HG03064 (cell line): ENCODE measurements at regions not wholly inside any gene's neighbourhood (a gene's known extent, or its start where the extent isn't known, plus 50 kb on each side); places are given as distances from the start of the nearest gene placed in this dataset.

Experiments used
- ATAC-seq: cut with Tn5 transposase; IDR thresholded peaks from one replicate; pipeline ENCODE4 v1.9.1; 2021; ENCODE audit warnings: low read depth; ENCODE audit not compliant: unreplicated experiment

DNA sequence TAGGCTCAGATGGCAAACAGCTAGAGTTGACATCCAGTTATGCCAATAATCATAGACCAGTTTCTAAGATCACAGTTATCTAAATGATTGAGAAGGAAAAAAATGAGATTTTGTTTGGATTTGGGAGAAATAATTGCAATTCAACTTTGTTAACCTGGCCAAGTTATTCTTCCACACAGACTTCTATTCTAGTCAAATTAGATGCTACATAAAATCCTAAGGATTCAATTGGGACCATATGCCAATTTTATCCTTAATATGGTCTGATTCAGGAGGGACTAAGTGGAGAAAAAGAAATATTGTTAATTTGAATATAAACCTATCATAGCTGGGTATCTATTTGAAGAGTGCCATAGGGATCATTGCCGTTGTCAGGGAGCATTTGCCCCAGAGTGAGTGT is 178.3 kb upstream of the SLC7A11 start:
- no peak for ATAC-seq

DNA sequence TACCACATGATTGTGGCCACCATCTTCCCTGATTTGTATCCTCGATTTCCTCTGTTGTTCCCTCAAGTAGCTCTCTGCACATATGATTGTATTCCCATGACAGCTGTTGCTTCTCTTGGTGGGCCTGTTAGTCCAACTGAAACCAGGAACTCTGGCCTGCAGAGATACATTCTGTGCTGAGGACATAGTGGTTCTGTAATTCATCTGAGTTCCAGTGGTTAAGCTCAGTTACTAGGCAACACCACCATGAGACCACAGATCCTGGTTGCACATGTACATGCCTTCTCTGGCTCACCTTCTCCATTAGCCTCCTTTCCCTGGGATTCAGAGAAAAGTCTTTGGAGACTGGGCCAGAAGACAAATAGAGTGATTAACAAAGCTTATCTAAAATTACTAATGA is 172.1 kb upstream of the SLC7A11 start:
- ATAC-seq = no peak

DNA sequence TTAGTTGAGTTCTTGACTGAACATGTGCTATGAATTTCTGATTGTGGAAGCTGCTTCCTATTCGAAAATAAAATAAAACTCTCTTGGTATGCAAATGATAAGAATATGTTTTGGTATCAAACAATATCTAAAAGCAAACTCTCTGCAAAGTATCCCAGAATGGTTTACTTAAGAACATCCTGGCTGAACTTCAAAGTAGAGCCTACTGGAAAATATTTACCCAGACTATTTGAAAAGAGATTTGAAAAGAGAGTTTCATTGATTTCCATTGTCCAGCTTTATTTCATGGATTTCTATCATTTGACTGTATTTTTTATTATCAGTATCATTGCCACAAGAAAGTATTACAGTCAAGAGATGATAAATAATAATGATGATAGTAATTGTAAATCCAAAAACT is 171.1 kb upstream of the SLC7A11 start:
- ATAC-seq = no peak

DNA sequence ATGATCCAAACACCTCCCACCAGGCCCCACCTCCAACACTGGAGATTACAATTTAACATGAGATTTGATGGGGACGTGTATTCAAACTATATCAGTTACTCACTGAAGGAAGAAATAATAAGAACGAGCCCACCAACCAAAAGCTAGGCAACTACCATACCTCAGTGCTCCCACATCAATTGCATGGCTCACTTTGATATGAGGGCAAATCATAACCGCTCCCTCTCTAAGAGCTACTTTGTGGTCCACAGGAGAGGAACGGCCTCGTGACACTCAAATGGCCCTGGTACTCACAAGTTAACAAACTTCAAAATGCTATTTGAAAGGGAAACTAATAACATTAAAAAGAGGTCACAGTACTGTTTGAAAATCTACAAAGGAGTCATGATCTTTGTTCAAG is 170.7 kb upstream of the SLC7A11 start:
- ATAC-seq = no peak

DNA sequence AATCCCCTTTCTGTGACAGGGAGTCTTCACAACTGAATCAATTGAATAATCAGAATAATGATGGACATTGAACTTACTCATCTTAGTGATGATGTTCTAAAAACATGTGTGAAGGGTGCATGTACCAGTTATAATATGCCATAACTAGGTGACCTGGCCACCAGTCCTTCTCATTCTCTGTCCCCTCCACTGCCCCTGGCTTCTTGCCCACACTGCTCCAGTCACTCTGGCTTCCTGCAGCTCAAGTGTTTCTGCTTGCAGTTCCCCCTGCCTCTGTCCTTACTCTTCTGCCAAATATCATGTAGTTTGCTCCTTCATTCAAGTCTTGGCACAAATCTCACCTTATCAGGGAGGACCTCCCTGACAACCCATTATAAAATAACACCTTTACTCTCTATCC is 168.1 kb upstream of the SLC7A11 start:
- ATAC-seq = no peak

DNA sequence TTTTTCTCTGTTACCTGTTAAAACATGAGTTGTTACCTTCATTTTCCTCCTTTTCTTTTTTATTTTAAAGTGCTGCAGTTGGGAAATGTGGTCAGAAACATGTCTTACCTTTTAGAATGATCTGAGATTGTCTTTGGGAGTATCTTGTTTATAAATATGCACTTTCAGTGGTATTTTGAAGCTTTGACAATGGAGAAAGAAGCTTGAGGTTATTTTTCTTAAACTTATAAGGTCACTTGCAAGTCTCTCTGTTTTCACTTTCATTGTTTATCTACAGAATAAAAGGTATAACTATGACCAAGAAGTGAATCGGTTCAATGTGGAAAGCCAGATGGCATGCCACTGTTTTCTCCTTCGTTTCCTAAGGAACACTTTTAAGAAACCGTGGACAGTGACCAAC is 167.5 kb upstream of the SLC7A11 start:
- peak; percentile 35 for ATAC-seq

DNA sequence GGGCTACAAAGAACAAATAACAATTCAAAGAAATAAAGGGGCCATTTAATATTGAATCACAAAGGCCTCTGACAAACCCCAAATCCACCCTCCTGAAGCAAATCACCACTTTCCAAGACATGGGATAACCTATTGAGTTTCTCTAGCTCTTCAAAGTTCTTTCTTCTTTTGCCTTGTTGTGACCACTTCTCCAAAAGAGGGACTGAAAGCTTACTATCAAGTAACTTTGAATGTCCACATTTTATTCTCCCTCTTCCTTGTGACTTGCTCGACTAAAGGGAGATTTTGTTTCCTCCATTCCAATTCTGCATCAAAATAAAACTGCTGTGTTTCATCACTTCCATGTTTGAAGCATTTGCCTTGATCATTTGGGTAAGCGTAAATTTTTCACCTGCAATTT is 166.6 kb upstream of the SLC7A11 start:
- ATAC-seq = no peak

DNA sequence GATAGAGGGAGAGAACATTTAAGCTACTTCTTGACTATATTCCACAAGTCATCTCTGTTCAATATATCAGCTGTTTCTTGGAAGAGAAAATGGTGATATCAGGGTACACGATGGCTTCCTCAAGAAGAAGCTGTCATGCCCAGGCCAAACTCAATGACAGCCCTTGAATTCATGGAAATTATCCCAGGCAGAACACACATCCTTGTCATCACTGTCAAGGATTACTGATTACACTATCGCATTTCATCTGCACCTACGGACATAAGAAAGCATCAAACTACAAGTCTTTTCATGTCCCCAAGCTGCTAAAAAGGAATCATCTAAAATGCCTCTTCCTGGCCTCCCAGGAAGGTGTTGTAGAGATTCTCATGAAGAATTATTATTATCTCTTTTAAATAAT is 165.2 kb upstream of the SLC7A11 start:
- ATAC-seq = no peak

DNA sequence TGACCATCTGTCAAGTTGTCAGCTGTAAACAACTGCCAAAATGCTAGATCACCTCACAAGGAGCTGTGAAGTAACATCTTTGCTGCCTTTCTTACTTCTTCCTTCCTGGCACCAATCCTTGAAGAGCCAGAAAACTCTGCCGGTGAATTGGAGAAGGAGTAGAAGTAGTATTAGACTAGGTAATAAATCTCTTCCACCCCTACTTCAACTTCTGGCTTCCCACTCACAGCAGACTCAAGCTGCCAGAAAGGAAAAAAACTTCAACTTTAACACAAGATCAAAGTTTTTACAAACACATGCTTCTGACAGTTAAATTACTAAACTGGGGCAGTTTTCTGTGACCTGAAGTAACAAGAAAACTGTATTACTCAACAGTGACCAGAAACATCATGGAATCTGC is 164.7 kb upstream of the SLC7A11 start:
- no peak for ATAC-seq

DNA sequence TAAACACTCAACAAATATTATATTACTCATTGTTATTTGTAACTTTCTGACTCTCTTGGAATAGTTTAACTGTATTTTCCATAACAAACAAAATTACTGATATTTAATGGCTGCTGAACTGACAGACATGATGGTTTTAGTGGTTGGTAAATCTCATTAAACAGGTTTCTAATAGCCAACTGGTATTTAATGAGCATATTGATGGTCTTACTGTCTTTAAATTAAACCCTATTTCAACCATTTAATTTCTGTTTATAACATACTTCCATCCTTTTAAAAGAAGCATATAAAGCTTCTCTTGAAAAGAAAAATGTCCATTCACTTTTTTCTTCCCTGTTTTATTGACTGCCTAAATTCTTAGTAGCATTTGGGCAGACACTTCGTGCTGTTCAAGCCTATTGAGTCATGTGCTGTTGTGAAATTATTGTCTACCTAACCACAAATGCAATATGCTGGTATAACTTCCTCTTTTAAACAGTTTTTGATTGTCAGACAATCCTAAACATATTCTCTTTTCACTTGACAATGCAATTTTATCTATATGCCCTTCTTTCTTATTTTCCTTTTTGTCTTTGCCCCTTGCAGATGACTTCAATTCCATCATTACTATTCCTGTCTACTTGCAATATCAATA is 163.9 kb upstream of the SLC7A11 start:
- ATAC-seq = peak; percentile 72

DNA sequence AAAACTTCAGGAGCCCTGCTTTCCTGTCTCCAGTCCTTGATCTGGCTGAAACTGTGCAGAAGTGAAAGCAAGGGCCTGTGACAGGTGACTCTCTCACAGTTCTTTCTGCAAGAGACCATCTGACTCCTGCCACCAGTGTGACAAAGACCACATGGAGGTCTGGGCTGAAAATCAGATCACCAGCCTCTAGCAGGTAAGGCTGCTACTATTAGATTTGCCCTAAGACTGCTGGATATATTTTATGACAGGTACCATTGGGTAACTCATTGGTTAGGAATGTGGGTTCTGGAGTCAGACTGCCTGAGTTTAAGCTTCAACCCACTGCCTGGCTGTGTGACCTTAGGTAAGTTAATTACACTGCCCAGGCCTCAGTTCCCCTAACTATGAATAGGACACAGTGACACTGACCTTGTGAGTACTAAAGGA is 163.3 kb upstream of the SLC7A11 start:
- ATAC-seq = peak; percentile 67

DNA sequence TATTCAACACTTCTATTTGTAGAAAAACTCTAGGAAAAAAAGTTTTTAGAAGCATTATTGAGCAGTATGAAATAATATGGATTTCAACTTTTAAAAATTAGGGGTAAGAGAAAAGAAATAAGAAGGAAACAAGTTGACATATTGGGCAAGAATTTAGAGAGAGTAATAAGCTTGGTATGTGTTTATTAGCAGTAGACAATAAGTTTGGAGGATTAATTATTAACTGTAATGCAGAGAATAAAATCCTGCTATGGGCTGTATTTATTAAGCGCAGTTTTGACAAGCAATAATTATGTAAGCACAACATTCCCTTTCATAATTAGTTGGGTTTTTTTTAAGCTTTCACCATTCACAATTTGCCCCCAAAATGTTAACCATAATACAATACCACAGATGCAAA is 162.7 kb upstream of the SLC7A11 start:
- no peak for ATAC-seq

DNA sequence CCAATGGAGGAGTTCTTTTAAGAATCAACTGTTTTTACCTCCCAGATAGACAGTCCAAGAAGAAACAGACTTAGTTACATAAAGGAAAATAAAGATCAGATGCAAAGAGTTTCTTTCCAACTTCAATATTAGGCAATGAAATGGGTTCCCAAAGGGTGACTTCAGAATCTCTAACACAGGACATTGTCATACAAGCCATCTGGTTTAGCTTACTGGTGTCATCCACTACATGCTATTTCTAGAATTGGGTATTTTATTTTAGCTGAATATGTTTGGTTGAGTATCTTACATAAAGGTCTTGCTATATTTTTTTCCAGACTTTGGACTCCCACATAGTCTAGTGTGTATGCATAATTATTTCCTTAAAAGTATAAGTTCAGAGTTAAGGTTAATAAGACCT is 162.1 kb upstream of the SLC7A11 start:
- ATAC-seq = no peak

DNA sequence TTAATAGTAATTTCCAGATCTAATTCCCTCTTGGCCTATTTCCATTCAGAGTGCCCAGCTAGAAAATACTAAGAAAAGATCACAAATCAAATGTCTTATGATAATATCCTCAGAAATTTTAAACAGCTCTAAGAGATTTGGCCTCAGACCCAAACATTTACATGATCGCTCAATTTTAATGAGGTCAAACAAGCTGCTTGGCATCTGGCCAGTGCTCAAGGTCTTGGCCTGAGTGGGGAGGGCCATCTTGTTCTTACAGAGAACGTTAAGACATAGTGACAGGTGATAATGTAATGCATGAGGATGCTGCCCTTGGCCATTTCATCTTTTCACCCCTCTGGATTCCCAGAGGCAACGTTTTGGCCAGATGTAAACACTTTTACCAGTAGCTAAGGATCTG is 159.2 kb upstream of the SLC7A11 start:
- ATAC-seq = no peak

DNA sequence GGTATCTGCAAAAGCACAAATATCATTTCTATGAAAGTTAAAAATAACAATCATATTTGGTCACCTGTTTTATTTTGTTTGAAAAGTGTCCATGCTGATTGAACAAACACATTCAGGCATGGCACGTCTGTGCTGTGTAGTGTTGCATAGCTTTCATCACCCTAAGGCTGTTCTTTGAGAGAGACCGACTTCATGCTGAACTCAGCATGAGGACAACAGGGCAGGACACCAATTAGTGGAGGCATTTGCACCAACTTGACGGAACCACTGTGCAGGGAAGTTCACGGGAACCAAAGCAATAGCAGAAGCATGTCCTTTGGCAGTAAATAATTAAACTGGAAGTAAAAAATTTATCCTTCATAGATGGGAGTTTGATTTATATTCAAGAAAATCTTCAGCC is 158.4 kb upstream of the SLC7A11 start:
- no peak for ATAC-seq

DNA sequence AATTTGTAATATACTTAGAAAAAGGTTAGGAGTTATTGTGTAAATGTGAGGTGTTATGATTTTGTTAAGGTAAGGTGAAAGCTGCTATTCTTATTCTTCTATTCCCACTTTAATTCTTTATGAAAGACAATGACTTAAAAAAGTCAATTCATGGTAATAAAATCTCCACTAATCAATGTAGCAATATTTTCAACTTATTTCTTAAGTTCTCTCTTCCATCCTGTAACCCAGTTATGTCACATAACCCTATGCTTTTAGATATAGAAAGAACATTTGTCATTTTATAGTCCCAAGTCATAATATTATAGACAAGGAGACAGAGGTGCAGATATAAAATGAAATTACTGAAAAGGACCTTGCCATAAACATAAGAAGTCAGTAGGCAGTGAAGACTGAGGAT is 157.9 kb upstream of the SLC7A11 start:
- no peak for ATAC-seq

DNA sequence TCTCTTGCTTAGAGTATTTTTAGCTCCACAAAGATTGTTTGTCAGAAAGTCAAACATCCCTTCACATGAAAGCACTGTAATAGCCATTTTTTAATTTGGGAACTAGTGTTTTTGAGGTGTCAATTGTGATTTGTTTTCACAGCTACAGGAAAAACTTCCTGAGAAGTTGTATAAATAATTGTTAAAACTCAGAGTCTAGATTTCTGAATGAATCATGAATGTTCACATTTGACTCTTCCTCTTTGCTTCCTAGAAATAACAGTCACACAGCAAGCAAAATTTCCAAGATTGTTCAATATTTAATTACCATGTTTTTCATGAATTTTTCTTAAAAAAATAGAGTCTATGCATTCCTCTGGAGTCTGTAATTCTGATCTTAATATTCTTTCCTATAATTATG is 156.9 kb upstream of the SLC7A11 start:
- no peak for ATAC-seq

DNA sequence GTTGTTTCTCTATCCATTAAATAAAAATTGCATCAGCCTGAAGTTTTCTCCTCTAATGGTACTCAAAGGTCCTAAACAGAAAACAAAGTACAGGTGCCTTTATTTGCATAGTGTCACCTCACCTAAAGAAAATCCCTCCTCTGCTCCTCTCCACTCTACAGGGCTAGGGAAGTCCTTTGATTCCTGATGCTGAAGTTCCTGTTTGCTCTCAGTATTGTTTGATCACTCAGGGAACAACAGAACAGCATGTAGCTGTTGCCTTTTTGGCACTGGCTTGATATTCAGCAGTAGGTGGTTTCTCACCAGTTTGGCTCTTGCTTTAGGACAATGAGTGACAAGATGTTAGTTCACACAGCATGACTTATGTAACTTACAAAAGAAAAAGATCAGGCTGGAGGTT is 156.2 kb upstream of the SLC7A11 start:
- ATAC-seq = no peak

DNA sequence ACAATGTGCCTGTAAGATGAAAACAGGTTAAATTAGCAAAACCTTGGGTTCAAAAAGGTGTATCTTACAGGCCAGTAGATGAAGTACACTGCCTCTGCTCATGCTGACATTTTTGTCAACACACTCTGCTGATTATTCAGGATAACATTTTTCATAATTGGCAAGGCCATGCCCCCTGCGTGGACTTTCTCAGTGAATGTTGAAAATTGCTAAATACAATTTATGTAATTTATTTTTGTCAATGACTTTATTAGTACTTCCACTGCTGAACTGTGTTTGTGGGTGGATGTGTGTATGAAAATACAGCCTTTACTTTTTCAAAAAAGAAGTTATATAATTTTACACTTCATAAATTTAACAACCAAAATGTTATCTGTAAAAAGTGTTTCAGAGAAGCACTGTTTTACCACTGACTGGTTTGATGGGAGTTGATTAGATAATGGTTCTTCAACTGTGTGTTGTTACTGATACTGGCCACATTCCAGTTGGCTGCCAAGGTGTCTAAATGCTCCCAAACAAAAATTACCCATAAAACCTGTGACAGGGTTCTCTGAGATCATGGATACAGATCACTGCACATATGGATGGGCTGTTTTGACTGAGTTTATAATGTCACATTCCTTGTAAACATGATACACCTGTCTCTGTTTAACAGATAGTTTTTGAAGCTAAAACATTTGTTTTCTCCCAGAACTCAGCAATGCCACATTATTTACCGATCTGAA is 151.9 kb upstream of the SLC7A11 start:
- no peak for ATAC-seq

DNA sequence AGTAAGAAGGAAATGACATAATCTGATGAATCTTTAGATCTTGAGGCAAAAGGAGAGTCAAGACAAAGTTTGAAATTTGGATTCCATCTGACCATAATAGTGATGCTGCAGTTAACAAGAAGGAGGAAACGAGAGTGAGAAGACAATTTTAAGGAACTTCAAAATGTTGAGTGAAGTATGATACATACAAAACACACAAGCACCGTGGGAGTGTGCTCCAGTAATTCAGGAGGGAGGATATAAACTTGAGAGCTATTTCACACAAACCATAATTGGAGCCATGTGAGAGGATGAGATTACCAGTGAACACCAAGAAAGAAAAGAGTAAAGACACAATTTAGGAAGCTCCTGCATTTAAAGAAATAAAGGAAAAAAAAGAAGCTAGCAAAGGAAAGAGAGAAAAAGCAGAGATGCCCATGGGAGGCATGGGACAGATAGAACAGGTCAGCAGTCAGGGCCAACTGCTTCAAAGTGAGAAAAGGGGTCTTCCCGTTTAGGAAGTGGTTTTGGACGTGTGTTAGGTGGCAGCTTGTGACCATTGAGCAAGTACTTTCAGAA is 150.7 kb upstream of the SLC7A11 start:
- peak; percentile 69 for ATAC-seq

DNA sequence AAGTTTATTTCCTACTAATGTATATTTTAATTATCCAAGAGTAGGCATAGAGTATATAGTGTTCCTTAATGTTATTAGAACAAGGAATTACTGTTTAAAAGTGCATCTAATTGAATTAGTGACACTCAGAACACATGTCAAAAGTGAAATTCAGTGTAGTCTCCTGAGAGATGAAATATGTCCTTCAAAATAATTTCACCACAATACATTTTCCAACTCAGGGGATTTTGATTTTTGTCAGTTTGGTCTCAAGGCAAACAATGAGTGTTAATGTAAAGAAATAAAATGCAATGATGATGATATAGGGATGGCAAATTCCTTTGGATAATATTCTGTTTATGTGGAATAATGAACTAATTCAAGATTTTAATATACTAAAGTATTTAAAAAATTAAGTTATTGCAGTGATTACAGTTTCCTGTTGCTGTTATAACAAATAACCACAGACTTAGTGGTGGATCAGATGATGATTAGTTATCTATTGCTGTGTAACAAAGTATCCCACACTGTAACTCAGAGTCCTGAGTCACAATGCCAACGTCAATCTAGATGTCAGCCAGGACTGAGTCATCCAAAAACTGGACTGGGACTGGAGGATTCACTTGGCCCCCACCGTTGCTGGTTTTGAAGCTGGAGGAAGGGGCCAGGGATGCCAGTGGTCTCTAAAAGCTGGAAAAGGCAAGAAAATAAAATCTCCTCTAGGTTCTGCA is 148.0 kb upstream of the SLC7A11 start:
- no peak for ATAC-seq

DNA sequence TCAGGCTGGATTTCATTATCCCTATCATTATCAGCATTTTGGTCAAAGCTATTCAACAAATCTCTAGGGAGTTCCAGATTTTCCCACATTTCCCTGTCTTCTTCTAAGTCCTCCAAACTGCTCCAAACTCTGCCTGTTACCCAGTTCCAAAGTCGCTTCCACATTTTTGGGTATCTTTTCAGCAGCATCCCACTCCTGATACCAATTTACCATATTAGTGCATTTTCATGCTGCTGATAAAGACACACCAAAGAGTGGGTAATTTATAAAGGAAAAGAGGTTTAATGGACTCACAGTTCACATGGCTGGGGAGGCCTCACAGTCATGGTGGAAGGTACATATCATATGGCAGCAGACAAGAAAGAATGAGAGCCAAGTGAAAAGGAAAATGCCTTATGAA is 132.8 kb upstream of the SLC7A11 start:
- ATAC-seq = no peak
